NCI-H1436 (cell line): ENCODE measurements at regions not wholly inside any gene's neighbourhood (a gene's known extent, or its start where the extent isn't known, plus 50 kb on each side); places are given as distances from the start of the nearest gene placed in this dataset.

Experiments
- DNase-seq: peaks from one replicate; lab custom pipeline; 2025; lab: John Stamatoyannopoulos, UW

- DNase-seq: no peak
These were observed 117.9 kb upstream of the PTPN1 start for GRCh38 chr20:50392138-50392866.

- DNase-seq: no peak
These were observed 116.9 kb upstream of the PTPN1 start for GRCh38 chr20:50393242-50393641.

GRCh38 chr20:50393990-50394561, 116.1 kb upstream of the PTPN1 start:
- DNase-seq: no peak

GRCh38 chr20:50394569-50394968, 115.6 kb upstream of the PTPN1 start:
- no peak for DNase-seq

- no peak for DNase-seq
These were observed 114.9 kb upstream of the PTPN1 start for GRCh38 chr20:50395251-50395729.

GRCh38 chr20:50395914-50396488, 114.2 kb upstream of the PTPN1 start:
- no peak for DNase-seq

GRCh38 chr20:50396623-50397022, 113.6 kb upstream of the PTPN1 start:
- DNase-seq: no peak

- no peak for DNase-seq
These were observed 113.1 kb upstream of the PTPN1 start for GRCh38 chr20:50397058-50397457.

- no peak for DNase-seq
These were observed 112.1 kb upstream of the PTPN1 start for GRCh38 chr20:50398064-50398463.

- no peak for DNase-seq
These were observed 111.7 kb upstream of the PTPN1 start for GRCh38 chr20:50398471-50398820.

- no peak for DNase-seq
These were observed 111.2 kb upstream of the PTPN1 start for GRCh38 chr20:50398821-50399554.

- DNase-seq: no peak
These were observed 110.6 kb upstream of the PTPN1 start for GRCh38 chr20:50399555-50399916.

- DNase-seq: no peak
These were observed 110.1 kb upstream of the PTPN1 start for GRCh38 chr20:50399917-50400704.

GRCh38 chr20:50400705-50401586, 109.2 kb upstream of the PTPN1 start:
- DNase-seq: no peak

GRCh38 chr20:50401587-50402418, 108.4 kb upstream of the PTPN1 start:
- DNase-seq: no peak

- DNase-seq: no peak
These were observed 106.4 kb upstream of the PTPN1 start for GRCh38 chr20:50403565-50404418.

GRCh38 chr20:50404419-50405234, 105.6 kb upstream of the PTPN1 start:
- no peak for DNase-seq

- DNase-seq: no peak
These were observed 104.8 kb upstream of the PTPN1 start for GRCh38 chr20:50405235-50405914.
